H4 (cell line): ENCODE measurements at regions not wholly inside any gene's neighbourhood (a gene's known extent, or its start where the extent isn't known, plus 50 kb on each side); places are given as distances from the start of the nearest gene placed in this dataset.

Experiments used
- DNase-seq: peaks from one replicate; pipeline ENCODE4 v3.0.0-alpha.2; 2015; ENCODE audit warnings: low spot score

DNA sequence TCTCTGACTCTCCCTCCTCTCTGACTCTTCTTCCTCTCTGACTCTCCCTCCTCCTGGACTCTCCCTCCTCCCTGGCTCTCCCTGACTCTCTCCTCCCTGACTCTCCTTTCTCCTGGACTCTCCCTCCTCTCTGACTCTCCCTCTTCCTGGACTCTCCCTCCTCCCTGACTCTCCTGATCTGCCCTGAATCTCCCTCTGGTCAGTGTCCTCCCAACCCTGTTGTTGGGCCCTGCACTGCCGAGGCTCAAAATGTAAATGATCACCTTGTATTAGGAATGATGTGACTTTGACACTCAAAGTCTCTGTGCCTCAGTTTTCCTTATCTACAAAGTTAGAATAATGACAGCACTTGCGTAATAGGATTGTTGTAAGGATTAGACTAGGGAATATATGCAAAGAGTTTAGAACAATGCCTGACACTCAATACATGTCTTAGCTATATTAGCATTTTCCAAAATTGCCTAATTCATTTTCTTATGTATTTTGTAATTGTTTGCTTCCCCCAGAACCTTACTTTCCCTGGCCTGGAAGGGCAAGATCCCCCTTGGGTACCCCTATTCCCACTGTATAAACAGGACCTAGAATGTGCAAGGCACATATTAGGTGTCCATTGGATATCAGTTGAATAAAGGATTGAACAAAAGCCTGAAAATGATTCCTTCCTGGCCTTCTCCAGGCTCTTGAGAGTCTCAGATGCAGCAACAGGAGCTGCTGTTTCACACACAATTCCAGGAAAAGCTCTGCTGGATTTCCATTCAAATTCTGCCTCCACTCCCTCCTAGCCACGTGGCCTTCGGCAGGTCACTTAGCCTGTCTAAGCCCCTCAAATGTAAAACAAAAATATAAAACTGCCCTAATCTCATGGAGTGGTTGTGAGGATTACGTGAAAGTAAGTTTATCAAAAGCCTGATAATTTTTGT is 170.1 kb downstream of the INHBB start:
- DNase-seq: no peak

DNA sequence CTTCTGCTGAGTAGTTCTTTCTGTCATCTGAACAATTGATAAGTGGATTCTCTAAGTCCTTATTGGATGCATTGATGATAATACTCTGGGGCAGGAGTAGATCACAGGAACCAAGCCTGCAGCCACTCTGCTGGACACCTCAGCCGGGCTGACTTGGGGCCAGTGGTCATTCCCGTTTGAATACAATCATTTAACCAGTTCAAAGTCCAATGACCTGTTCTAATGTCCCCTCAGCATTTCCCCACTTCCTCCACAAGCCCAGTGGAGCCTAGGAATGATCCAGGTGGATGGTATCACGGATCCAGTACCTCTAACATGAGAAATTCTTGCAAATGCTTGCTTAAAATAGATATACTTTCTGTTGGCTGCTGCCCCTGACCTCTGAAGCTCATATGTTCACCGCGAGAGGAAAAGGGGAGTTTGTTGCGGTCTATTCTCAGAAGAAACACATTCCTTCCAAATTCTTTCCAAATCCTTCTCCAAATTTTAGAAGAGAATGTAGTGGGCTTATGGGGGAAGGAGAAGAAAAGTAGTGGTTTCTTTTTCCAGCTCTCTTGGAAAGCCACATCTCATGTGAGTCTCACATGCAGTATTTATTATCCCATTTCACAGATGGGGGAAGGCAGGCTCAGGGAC is 170.9 kb downstream of the INHBB start:
- no peak for DNase-seq

DNA sequence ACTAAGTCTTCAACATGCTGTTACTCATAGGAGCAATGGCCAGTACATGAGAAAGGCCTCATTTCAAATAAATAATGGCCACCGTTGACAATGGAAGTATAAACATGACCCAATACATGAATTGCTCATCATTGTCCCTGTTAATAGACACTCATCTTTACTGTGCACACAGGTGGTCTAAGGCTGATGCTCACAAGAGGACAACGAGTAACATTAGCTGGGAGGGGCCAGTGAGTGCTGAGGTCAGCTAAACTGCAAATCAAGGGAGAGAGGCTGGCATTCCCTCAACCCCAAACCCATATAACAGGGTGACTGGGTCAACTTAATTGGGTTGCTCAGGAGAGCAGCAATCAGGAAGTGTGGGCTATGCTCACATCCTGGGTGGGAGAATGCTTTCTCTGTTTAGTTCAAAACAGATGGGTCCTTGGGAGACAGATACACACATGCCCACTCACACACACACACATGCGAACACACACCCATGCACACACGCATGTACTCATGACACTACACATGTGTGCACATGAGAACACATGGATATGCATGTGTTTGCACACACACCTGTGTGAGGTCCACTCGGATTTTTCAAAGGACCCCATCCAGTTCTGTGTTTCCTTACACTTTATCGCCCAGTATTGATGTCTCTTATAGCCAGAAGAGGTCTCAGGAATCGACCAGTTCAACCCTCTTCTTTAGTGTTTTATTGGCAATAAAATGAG is 172.0 kb downstream of the INHBB start:
- no peak for DNase-seq

DNA sequence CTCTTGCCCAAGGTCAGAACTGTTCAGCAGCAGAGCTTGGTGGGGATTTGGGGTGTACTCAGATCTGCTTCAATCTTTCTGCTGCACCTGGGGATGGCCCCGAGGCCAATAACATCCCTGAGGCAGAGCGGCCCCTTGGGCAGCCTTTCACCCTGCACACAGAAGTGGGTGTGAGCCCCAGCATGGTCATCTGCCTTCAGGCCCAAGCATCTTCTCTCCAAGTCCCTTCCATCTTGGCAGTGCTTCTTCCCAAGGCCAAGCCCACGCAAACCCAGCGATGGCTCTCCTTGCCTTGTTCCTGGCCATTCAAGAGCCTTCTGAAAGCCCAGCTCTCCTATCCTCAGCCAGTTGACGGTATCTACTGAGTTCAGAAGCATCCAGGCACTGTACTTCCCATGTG is 172.9 kb downstream of the INHBB start:
- no peak for DNase-seq

DNA sequence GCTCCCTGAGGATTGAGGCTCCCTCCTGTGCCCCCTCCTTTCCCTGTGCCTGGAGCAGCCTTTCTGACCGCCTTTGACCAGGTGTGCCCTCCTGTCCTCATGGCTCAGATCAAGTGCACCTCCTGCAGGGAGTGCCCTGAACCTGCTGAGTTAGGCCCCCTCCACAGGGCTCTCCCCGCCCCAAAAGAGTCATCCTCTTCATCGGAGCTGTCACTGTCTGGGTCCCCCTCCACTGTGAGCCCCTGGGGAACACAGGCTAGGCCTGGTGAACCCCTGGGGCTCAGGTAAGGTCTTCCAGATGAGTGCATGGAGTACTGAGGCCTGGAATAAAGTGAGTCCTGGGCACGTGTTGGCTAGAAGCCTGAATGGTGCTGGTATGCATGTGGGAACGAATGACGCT is 173.5 kb downstream of the INHBB start:
- DNase-seq: no peak

DNA sequence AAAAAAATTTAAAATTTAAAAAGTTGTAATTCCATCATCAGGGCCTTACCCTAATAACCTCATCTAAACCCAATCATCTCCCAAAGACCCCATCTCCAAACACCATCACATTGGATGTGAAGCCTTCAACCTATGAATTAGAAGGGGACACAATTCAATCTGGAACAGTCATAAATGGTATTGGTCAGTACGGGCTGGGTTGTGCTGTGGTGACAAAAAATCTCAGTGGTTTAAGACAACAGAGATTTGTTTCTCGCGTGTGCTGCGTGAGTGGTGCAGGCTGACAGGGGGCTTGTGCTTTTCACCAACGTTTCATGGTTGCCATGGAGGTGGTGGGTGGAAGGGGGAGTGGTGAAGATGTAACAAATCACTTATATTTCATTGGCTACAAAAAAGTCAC is 174.5 kb downstream of the INHBB start:
- DNase-seq: no peak

DNA sequence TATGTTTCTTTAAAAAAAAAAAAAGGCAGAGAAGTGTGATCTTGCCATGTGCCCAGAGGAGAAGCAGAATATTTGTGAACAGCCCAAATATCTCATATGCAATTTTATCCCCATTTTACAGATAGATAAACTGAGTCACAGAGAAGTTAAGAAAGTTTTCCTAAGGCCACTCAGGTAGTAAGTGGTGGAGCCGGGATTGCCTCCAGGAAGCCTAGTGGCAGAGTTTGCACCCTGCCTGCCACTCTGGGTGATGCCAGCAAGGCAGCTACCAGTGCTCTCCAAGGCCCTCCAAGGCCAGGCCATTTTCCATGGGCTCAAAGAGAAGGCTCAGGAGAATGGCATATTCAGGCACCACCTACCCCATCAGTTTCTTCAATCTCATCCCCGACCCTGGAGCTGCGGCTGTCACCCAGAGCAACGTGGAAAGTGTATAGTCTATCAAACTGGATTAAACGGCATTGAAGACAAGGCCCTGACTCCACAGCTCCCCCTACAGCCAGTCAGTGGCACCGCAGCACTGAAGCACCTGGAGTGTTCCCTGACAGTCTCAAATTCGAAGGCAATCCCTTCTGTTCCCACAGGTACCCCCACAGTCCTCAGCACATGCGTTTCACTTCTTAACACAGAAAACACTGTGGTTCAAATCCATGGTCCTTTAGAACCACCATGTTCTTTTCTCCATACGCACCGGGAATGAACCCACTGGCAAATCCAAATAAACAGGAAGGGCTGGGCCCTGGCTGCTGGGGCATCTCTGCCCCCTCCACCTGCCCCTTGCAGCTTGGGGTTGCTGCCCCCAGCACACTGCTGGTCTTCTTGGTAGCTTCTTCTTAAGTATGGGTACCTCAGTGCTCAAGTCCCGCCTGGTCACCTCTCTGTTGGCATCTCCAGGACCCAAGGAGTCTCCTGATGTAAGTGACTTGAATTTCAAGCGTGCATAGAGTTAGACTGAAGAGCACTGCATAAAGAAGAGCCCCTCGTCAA is 175.3 kb downstream of the INHBB start:
- peak; percentile 25 for DNase-seq

DNA sequence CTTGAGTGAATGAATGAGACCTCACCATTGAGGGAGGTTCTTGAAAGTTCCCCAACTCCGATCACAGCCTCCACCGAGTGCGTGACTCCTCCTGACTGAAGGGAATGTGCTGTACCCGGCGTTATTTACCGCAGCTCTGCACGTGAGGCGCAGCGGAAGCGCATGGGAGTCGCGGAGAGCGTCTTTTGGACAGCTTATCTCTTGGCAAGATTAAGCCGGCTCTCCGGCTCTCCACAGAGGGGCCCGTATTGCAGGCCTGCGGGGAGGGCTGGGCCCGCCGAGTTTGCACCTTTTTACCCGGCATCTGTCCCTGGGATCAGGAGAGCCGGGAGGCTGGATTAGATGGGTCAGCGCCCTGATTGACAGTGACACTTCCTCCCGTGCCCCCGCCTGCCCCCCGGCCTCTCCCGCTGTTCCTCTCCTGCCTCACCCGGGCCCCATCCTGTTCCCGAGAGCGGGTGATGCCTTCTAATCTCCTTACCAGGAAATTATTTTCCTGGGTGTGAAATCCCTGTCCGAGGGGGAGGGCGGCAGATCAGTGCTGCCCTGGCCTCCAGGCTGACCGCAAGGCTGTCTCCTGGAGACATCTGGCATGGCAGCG is 176.3 kb downstream of the INHBB start:
- no peak for DNase-seq

DNA sequence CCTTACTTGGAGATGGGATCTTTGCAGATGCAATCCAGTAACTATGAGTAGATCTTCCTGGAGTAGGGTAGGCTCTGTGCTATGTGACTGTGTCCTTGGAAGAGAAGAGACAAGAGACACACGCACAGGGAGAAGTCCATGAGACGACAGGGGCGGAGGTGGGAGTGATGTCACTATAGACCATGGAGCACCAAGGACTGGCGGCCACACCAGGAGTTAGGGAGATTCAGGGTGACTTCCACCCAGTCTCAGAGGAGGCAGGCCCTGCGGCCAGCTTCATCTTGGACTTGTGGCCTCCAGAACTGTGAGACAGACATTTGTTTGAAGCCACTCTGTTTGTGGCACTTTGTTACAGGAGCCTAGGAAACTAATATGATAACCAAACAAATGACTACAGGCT is 177.8 kb downstream of the INHBB start:
- DNase-seq: no peak

DNA sequence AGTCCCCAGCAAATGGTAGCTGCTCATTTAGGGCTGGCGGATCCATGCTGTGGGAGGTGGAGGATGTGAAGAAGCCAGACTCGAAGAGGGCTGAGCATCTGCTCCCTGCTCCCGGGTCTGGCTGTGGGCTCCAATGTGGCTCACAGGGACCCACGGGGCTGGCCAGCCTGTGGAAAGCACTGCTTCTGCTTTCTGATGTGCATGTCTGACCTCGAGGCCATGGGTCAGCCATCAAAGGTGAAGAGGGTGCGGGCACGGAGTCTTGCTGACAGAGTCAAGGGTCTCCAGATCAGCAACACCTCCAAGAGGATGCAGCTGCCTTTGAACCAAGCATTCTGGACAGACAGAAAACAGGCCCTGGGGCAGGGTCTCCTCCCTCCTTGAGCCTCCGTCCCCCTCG is 178.2 kb downstream of the INHBB start:
- no peak for DNase-seq

DNA sequence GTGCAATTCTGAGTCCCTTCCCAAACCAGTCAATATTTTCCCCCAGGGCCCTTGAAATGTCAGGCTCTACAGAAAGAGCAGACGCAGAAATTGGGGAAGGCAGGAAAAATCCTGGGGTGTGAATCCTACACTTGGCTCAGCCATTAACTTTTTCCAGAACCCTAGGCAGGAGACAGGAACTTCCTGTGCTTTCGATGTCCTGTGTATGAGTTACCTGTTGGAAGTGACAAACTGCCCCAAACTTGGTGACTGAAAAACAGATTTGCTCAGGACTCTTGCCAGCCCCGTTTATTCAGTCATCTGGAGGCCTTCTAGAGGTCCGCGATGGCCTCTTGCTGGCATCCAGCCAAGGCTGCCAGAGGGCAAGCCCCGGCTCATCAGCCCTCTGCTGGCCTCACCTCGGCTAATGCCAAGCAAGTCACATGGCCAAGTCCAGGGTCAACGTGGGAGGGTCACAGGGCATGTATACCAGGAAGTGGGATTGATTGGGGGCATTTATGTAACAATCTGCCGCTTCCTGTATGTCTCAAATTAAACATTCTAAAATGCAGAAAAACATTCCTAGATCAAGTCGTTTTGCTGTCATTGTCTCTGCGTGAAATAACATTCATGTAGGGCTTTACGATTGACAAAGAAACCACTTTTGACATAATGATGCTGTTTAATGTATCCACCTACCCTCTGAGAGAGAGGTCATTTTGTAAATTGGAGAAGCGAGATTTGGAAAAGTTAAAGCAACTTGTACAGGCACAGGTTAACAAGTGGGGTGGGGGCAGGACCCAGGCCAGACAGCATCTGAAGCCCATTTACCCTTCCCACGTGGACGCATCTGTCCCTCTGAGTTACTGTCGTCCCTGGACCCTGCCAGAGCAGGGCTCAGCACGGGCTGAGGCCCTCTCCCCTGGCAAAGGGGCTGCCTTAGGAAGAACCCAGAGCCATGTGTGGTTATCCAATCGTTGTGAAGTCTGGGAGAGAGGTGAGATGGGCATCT is 179.4 kb downstream of the INHBB start:
- DNase-seq: peak; percentile 16

DNA sequence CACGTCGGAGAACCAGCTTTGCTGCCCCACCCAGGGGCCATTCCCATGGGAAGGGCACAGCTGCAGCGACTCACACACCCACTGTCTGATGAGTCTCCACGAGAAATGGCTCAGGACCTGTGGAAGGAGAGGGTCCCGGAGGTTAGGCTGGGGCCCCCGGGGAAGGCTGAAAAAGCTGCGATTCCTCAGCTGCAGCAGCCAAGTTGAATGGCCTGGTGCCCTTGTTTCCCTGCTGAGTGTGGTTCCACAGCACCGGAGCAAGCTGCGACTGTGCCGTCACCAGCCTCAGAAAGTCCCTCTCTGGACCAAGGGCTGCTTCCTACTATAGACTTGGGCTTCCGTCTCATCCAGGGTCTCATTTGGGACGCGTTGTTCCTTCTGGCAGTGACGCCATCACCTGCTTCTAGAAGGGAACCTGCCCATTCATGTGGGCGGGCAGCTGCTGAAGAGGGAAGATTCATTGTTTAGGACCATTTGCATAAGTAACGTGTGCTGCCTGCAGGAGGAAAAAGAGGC is 180.2 kb downstream of the INHBB start:
- no peak for DNase-seq

DNA sequence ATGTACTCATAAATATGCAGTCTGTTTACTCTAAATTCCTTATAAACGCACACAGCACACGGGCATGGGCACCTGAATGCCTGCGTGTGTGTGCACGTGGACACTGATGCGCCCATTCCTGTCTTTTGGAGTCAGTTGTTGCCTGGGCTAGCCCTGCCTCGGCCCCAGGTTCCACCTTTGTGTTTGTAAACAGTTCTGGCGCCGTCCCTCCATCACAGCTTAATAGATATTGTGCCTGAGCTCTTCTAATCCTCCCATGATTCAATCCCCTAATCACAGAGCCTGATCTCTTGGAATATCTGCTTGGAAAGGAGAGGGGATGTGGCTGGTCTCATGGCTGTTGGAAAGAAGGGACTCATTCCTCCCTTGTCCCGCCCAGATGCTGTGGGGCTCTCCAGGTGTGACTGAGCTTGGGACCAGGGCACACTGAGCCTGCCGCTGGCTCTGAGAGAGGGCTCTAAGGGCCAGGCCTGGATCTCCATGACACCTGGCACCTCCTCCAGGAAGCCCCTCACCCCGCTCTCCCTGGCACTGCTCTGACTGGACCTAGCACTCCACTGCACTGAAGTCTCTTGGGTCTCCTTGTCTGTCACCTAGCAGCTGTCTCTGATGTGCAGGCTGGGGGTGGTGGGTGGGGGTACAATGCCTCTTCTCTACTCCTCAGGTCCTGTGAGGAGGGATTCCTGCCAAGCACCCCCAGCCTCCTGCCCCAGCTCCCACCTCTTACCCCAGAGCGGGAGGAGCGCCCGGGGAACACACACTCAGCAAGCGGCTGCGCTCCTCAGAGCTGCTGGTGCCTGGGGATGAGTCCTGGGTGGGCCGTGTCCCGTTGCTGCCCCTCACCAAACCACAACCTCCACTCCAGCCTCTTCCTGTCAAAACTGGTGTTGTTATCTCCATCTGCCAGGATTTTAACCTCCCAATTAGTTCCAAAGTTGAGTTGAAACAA is 181.3 kb downstream of the INHBB start:
- no peak for DNase-seq

DNA sequence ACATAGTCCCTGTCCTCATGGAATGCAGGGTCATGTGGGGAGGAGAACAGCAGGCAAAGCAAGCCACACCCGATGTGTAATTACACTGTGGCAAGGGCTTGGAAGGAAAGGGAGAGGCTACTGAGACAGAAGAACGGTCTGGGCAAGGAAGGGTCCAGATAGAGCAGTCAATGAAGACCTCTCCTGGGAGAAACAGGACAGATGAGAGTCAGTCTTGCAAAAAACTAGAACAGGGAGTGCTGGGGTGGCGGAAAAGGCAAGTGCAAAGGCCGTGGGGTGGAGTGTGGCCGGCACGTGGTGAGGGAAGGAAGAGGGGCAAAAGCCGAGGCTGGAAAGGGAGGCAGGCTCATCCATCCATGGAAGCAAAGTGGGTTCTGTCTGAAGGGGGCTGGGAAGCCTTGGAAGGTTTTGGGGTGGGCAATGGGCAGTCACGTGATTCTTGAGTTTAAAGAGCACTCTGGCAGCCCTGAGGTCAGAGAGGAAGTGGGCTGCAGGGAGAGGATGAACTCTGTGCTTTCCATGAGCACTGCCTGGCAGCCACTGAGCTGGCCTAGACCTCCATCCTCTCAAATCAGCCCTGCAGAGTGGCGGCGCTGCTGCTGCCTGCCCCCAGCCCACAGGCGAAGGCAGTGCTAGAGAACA is 182.2 kb downstream of the INHBB start:
- DNase-seq: no peak

DNA sequence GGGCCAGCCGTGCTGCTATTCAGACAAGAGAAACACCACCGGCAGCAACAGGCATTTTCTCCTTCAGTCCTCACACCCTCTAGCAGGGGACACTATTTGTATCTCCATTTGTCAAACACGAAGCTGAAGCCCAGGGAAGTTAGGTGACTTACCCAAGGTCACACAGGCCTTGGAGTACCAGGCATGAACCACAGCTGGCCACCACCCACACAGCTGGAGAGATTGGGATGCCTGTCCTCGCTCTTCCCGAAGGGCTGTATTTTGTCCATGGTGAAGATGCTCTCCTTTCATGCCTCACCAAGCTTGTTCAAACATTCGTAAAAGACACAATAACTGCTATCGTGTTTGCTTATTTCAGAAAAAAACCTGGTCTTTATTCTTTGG is 182.7 kb downstream of the INHBB start:
- DNase-seq: no peak

DNA sequence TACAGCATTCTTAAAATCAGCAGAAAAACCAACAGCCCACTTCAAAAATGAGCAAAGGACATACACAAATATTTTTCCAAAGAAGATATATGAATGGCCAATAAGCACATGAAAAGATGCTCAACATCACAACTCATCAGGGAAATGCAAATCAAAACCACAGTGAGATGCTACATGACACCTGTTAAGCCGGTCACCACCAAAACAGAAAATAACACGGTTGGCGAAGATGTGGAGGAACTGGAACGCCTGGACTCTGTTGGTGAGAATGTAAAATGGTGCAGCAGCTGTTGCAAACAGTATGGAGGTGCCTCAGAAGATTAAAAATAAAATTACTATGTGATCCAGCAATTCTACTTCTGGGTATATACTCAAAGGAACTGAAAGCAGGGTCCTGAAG is 184.8 kb downstream of the INHBB start:
- no peak for DNase-seq

DNA sequence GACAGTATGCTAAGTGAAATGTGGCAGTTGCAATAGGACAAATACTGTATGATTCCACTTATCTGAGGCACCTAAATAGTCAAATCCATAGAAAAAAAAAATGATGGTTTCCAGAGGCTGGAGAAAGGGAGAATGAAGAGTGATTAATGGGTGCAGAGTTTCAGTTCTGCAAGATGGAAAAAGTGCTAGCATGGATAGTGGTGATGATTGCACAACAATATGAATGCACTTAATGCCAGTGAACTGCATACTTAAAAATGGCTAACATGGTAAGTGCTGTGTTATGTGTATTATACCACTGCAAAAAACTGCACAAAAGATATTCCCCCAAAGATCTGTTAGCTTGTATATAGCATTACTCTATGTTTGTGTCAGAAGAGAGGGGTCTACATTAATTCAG is 185.4 kb downstream of the INHBB start:
- no peak for DNase-seq
